ENCODE measurements at regions not wholly inside any gene's neighbourhood (a gene's known extent, or its start where the extent isn't known, plus 50 kb on each side); places are given as distances from the start of the nearest gene placed in this dataset.

DNA sequence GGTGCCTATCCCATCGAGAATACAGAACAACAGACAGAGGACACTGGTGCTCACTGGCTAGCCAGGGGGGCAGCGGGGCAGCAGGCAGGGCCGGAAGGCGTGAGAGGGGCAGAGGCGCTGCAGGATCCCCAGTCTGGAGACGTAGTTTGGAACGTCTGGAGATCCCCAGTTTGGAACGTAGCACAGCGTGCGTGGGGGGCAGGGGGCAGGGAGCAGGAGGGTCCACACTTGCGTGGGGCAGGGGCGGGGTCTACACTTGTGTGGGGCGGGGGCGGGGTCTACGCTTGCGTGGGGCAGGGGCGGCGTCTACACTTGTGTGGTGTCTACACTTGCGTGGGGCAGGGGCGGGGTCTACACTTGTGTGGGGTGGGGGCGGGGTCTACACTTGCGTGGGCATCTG lies 107.2 kb downstream of the DACT2 start:
- DNase-seq: no peak

DNA sequence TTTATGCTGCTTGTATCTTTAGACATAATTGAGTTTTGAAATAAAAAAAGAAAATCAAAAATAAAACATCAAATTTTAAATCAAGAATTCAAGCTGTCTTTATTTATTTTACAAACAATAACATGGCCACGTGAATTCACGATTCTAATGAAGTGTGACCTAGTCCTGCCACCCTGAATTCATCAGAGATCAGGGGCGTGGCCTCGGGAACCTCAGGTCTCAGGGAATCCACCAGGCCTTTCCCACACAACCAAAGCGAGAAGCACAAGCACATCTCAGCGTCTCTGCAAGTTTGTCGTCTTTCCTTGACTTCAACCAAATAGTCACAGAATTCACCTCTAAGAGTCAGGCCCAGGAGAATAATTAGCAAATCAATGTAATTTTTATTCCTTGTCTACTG lies 107.9 kb downstream of the DACT2 start:
- no peak for DNase-seq

DNA sequence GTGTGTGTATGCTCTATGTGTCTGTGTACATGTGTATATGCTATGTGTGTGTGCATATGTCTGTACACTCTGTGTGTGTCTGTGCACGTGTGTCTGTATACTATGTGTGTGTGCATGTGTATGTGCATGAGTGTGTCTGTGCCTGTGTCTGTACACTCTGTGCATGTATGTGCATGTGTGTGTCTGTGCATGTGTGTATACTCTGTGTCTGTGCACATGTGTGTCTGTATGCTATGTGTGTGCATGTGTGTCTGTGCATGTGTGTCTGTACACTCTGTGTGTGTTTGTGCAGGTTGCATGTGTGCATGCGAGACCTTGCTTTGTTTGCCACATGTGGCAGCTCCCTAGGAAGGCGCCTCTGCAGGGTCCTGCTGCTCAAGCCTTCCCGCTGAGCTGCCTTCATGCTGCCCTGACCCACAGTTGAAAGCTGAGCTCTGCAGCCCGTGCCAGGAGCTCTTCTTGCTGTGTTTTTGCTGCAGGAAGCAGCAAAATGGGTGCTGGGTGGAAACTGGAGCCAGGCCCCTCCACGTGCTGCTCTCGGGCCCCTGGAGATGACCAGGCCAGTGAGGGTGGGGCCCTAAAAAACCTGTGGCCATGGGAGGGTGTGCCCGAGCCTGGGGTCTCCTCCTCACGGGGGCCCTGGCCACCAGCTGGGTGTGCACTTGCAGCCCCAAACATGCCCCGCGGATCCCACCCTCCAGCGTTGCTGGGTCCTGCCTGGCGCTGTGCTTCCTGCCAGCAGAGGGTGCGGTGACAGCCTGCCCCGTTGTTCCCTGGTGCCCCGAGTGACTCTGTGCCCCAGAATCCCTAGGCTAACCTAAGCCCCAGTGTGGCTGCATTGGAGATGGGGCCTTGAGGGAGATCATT lies 109.1 kb downstream of the DACT2 start:
- DNase-seq: no peak

DNA sequence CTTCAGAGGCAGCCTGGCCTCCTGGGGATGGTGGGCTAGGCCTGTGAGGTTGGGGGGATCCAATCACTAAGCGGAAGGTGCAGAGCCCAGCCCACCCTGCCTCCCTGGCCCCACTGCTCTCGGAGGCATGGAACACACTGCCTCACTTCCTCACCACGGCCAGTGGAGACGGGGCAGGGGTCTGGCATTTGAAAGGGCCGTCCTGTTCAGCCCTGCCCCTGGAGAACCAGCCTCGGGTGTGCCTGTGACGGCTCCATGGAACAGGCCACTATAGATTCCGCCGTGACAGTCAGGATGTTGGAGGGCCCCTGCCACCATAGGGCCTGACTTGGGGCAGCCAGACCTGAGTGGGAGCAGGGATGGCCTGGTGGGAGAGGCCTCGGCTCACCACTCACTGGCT lies 110.2 kb downstream of the DACT2 start:
- no peak for DNase-seq

DNA sequence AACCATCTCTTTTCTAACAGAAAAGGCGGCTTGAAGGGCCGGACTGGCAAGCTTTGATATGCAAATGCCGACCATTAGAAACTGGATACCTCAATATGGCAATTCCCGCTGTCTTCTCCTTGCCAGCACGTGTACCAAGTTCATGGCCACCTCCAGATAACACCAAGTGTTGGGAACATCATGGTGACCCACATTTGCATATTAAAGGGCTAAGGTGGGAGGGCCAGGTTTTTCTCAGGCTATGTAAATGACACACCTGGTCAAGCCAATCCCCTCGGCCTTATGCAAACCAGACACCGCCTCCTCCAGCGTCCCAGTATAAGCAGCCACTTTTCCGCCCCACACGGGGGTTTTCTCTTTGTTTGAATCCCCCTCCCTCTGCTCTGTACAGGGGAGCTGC lies 110.7 kb downstream of the DACT2 start:
- DNase-seq: no peak

DNA sequence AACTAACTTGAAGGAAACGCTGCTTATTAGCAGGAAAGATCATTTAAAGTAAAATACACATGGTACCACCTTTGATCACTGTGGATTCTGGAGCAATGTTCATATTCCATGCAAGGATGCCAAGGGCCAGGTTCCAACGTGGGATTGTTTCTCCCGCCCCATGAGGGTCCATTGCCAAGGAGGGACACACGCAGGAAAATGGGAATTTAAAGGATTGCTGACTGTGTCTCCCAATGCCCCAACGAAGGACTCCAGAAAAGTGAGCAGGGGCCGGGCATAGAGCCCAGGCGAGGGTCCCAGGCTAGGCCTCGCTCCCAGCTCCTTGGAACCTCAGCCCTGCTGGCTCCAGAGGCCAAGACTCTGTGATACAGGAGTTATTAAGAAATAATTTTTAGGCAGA lies 111.2 kb downstream of the DACT2 start:
- no peak for DNase-seq

DNA sequence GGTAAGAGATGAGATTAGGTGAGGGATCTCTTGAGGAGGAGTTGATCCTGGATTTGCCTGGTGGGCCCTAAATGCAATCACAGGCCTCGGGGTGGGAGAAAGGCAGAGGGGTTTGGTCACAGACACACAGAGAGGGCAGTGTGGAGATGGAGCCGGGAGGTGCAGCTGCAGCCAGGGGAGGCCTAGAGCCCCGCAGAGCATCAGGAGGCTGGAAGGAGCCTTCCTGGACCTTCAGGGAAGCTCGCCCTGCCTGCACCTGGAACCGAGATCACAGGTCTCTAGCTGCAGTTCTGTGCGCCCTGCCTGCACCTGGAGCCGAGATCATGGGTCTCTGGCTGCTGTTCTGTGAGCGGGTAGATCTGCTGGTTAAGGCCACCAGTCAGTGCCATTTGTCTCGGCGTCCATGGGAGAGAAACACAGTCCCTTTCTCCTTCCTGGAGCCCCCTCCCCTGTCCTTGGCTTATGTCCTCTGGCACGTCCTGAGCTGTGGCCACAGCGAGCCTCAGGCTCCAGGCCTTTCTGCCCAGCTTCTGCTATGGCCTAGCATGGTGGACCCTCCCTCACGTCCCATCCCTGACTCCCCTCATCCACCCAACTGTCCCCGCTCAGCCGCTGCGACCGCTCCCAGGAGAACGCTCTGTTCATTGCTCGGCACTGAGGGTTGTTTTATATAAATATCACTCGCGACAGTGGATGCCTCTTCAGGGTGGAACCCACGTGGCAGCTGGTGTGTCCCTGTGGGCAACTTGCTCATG lies 112.0 kb downstream of the DACT2 start:
- DNase-seq: no peak

DNA sequence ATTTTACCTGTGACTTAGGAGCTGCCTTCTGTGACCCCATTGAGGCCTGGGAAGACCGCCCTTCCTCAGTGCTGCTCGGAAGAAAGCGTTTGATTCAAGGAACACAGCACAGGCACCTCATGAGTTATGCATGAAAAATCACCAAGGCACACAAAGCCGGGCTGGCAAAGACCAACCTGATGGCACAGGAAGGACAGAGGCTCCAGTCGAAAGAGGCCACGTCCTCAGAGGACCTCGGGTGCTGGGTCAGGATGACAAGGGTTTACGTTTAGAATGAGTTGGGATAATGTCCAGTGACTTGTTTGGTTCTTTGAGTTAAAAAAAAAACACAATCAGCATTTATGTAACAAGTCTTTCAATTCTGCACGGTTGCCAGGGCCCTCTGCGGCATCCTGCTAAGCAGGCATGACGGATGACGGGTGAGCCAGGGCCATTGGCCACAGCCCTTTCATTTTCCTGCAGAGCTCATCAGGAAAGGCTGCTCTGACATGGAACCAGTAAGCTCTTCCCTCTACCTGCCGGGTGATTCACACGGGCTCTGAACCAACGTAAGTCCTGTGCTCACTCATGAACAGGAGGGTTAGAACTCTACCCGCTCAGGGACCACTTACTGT lies 112.8 kb downstream of the DACT2 start:
- DNase-seq: no peak

DNA sequence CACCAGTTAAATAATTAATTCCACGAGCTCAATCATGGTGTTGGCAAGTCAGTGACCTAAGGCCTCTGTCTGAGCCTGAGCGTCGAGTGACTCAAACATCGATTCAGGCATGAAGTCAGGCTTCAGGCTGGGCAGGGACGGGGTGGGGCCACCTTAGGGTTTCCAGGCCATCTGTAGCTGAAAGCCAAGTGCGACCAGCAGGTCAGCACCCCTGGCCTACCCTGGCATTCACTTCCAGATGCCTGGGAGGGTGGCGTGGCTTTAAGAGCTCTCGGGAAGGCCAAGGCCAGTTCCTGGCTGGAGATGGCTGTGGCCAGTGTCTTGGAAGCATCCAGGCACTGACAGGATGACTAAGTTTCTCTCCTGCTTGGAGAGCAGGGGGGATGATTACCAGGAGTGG lies 113.4 kb downstream of the DACT2 start:
- DNase-seq: no peak

DNA sequence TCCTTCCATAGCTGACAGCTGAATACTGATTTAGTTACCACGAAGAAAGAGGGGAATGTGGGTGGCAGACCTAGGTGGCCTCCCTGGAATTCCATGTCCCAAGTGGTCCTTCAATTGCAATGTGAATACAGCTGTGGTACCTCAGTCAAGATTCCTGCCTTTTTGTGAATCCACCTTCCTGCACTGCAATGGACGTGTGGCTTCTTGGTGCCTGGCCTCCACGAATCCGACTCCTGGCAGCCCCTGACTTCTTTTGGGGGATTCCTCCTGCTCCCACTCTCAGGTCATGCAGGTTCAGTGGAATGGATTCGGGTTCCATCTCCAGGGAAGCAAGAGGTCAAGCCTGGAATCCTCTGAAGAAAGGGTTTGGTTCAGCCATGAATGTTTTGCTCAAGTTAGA lies 117.8 kb downstream of the DACT2 start:
- no peak for DNase-seq

DNA sequence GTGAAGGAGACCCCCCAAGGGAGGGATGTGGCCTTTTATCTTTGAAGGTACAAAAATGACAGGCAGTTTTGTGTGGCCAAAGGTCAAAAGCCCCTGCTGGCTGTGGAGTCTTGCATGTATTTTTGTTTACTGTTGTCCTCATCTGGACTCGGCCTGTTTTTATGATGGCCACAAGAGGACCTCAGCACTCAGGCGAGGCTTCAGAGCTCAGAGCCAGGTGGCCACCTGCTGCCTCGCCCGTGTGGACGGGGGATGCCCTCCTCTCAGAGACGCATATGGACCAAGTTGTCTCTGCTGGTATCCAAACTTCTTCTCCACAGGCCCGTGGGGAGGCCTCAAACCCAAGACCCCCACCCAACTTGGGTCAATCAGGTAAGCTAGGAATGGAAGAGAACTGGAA lies 118.2 kb downstream of the DACT2 start:
- no peak for DNase-seq

DNA sequence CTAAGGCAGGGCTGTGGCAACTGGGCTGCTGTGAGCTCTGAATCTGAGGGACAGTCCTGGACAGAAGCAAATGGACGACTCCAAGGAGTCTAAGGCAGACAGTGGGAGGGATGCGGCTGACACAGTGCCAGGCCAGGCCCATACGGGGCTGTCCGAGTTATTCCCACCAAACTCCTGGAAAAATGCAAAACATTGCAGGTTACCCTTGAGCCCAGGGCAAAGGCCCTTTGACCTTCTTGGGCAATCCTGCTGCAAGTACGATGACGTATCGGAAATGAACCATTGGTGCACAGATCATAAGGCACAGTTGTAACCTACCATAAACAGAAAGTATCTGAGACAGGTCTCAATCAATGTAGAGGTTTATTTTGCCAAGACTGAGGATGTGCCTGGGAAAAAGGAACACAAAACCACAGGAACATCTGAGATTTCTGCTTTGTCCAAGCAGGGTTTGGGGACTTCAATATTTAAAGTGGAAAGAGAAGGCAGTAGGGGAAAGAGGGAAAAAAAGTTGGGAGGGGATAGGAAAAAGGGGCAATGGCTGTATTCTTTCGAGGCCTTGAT lies 118.9 kb downstream of the DACT2 start:
- DNase-seq: no peak

DNA sequence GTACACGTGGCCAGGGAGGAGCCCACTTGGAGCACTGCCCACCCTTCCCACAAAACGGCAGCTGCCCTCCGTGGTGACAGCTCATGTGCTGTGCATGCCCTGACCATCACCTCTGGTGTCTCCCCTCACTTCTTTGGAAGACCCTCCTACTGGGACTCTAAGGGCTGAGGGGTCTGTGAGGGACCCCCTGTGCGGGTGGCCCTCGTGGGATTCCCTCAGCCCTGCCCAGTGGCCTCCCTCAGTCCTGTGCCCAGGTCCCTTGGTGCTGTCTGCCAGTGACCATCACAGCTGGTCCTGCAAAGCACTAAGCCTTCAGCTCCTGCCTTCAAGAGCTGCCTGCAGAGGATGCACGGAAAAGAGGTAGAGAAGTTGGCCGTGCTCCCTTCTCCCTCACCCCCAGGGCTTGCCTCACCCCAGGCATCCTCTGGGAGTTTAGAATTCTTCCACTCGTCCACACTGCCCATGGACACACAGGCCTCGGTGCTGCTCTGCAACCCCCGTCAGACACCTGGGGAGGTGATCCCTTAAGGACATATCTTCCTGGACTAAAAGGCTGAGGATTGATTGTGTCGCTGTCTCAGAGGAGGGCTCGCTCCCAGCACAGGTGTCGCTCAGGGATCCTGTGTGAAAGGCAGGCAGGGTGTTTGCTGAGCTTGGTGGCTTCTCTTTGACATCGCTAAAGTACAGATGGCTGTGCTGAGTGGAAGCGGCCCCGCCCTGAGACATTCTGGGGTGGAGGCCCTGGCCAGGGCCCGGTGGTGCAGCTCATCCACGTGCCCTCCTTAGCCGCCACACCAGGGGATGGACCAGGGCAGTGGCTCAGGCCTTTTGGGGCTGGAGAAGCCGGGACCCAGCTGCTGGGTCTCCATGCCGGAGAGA lies 119.5 kb upstream of the FRMD1 start:
- DNase-seq: no peak

DNA sequence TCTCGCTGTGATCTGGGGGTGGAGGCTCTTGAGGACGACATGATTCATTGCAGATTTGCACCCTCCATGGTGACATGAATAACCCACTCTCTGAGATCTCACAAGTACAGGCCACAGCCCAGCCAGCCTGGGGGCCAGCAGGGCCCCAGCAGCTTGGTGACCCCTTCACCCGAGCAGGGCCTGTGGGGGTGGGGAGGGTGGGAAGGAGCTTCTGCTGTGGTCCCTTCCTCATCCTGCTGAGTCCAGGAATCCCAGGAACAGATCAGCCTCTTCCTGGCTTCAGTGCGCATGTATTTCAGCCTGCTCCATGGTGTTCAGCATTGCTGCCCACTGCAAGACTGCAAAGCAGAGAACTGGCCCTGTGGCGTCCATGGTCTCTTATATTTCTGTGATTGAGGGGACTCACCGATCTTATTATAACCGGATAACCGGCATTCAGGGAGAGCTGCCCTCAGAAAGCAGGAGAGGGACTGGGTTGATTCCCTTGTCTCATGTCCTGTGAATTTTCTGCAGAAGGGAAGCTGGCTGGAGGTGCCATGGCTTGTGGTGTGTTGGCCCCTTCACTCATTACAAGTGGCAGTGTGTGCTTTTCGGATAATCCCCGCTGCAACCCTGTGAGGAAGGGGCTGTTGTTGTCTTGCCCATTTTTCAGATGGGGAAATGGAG lies 118.8 kb upstream of the FRMD1 start:
- DNase-seq: no peak

DNA sequence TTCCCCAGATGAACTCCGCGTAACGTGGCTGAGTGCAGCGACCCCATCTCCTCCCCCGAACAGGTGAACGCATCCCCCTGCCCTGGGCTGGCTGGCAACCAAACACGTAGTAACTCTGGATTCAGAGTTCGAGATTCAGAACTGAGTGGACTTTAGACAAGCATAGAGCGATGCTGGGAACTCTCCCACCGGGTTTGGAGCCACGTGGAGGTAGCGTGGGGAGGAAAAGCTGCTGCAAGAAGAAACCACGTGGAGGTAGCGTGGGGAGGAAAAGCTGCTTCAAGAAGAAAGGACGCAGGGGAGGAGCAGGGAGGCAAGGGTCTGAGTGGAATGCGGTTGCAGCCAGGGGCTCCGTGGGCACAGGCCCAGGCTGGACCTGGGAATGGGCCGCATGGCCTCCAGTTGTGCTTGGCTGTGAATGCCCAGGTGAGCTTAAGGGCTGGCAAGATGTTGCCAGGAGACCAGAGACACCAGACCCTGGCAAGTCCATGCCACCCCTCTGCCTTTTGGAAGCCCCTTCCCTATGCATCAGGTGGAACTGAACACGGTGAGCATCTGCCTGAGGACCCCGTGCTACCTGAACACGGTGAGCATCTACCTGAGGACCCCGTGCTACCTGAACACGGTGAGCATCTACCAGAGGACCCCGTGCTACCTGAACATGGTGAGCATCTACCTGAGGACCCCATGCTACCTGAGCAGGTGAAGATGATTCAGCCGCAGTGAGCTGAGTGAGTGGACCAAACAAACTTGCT lies 118.0 kb upstream of the FRMD1 start:
- no peak for DNase-seq

DNA sequence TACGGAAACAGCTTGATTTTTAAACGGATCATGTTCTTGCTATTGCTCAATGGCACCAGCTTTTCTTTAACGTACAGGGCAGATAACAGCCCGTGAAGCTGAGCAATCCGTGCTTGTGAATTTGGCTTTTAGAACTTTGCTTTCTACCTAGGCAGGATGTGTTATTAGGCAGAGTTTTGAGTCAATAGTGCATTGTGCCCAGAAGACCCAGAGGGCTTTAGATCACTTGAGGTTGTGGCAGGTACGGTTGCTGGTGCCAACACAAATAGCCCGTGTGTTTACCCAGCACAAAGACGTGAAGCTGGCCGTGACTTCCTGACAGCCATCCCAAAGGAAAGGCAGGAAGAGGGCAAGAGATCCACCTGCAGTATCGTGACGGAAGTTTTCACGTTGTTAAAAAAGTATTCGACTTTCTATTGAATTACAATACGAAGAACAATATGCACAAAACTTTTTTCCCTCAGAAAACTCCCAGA lies 117.4 kb upstream of the FRMD1 start:
- no peak for DNase-seq

DNA sequence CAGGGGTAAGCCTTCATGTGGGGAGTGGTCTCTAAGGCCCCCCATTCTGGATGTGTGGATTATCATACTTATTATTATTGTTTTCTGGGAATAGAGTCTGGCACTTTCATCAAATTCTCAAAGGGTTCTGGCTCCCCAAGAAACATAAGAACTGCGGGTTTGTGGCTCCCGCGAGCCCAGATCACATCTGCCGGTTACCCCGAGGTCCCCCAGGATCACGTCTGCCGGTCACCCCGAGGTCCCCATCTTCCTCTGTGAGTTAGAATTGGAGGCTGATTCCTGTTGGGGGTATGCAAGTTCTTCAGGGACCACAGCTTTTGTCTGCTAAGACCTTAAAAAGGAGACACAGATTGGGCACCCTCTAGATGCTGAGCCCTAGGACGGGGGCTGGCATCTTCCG lies 116.7 kb upstream of the FRMD1 start:
- no peak for DNase-seq

DNA sequence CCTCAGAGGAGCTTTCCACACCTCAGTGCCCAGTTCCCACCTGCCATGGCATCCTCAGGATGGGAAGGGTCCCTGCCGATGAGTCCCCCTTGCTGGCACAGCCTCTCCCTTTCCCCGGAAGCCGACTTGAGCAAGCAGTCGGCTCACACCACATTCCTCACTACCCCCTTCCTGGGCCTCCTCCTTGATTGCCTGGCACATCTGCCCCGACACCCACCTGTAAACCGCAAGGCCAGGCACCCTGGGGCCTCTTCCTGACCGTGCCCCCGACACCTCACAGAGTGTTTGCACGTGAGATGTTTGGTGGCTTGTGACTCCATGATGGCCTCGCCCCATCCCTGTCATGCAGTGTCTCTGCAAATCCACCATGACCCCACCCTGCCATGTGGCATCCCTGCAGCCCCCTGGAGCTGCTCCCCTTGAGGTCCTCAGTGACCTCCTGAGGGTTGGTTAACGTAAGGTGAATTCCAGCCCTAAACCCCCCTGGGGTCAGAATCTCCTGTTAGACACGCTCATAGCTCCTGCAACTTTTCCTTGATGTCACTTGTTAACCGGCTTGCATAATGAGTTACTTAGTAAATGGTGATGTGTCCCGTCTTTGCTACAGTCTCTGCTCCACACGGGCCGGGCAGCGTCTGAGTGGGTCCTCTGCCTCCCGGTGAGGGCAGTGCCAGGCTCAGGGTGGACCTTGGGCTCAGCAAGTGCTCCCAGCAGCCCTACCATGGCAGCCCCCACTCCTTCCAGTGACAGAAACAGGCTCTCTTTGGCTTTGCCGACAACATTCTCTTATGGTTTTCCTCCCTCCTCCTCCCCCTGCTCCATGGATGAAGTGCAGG lies 115.9 kb upstream of the FRMD1 start:
- no peak for DNase-seq

Measured in muscle of arm (tissue), 1 donor.